Thyroid gland (tissue), 4 donors: ENCODE measurements at regions not wholly inside any gene's neighbourhood (a gene's known extent, or its start where the extent isn't known, plus 50 kb on each side); places are given as distances from the start of the nearest gene placed in this dataset.

Source experiments
- POLR2A ChIP-seq, 2 donors: fragments of 450-650 bp; IDR thresholded peaks; one replicate each; pipeline ENCODE4 v1.6.1; 2017; ENCODE audit warnings: antibody characterized with exemption in 2 of 2, mild to moderate bottlenecking in 2 of 2, moderate library complexity in 1 of 2
- TF ChIP-seq, protein P1 (sequence below), 6 experiments: fragments of 200-600 bp in 3 of 6; fragments of 450-650 bp in 3 of 6; sonication (generic) in 3 of 6; IDR thresholded peaks; one replicate each; pipeline ENCODE4 v1.5.1; 2016 to 2019; ENCODE audit warnings: antibody characterized with exemption in 6 of 6, mild to moderate bottlenecking in 2 of 6, inconsistent platforms in 1 of 6, moderate library complexity in 1 of 6

DNA sequence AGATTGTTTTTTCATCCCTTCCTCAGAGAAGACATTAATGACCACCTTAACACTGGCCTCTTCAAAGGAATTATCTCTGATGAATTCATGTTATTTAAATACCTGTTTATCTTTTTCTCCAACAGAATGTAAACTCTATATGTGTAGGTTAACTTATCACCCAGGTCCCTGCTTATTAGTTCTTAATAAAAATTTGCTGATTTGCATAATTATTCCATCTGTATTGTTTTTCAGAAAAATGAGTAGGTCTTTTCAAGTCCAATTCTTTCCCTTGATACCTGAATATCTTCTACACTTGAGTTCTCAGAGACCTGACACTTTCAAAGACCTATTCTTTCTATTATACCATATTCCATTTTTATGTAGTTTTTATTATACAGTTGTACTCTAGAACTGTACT is 886.7 kb upstream of the TMPRSS15 start:
- TF ChIP-seq, protein P1, sequence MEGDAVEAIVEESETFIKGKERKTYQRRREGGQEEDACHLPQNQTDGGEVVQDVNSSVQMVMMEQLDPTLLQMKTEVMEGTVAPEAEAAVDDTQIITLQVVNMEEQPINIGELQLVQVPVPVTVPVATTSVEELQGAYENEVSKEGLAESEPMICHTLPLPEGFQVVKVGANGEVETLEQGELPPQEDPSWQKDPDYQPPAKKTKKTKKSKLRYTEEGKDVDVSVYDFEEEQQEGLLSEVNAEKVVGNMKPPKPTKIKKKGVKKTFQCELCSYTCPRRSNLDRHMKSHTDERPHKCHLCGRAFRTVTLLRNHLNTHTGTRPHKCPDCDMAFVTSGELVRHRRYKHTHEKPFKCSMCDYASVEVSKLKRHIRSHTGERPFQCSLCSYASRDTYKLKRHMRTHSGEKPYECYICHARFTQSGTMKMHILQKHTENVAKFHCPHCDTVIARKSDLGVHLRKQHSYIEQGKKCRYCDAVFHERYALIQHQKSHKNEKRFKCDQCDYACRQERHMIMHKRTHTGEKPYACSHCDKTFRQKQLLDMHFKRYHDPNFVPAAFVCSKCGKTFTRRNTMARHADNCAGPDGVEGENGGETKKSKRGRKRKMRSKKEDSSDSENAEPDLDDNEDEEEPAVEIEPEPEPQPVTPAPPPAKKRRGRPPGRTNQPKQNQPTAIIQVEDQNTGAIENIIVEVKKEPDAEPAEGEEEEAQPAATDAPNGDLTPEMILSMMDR (IDR thresholded peaks at IDR 0.05): no peak
- TF ChIP-seq POLR2A (IDR thresholded peaks at IDR 0.05): no peak
